ENCODE measurements at regions not wholly inside any gene's neighbourhood (a gene's known extent, or its start where the extent isn't known, plus 50 kb on each side); places are given as distances from the start of the nearest gene placed in this dataset.

DNA sequence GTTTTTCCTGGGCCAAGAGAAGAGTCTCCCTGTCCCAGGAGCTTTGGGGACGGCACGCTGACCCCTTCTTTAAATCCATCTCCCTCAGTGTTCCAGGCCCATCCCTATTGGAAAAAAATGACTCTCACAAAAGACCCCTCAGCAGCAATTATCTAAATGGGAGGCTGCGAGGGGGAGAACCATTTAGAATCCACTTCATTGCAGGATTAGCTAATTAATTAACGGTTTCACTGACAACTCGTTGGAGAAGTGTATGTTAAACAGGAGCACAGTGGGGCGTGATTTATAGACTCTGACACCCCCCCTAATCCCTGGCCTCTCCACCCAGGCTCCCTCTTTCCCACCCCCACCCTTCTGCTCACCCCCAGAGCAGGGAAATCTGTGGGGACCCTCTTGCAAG, 162.8 kb upstream of the LHX5 start:
- no peak for TF ChIP-seq POLR2A (IDR thresholded peaks at IDR 0.05; ENCODE audit: low read depth)
- no peak for TF ChIP-seq EP300 (IDR thresholded peaks at IDR 0.05)
- TF ChIP-seq, protein P1, sequence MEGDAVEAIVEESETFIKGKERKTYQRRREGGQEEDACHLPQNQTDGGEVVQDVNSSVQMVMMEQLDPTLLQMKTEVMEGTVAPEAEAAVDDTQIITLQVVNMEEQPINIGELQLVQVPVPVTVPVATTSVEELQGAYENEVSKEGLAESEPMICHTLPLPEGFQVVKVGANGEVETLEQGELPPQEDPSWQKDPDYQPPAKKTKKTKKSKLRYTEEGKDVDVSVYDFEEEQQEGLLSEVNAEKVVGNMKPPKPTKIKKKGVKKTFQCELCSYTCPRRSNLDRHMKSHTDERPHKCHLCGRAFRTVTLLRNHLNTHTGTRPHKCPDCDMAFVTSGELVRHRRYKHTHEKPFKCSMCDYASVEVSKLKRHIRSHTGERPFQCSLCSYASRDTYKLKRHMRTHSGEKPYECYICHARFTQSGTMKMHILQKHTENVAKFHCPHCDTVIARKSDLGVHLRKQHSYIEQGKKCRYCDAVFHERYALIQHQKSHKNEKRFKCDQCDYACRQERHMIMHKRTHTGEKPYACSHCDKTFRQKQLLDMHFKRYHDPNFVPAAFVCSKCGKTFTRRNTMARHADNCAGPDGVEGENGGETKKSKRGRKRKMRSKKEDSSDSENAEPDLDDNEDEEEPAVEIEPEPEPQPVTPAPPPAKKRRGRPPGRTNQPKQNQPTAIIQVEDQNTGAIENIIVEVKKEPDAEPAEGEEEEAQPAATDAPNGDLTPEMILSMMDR (IDR thresholded peaks at IDR 0.05): no peak
- no peak for TF ChIP-seq POLR2AphosphoS5 (IDR thresholded peaks at IDR 0.05)
- H3K27me3 ChIP-seq: peaks cover 0 to 52% (median 8%) of the 10 kb centered on the region in 4 donors
- H3K4me3 ChIP-seq: no peak overlapping the region
- H3K36me3 ChIP-seq: no peaks in the 10 kb centered on the region
- H3K9me3 ChIP-seq: peaks cover 0 to 27% (median 14%) of the 10 kb centered on the region in 4 donors
- 44% methylated on average over 6 of the region's 6 CpGs for WGBS
- intact Hi-C loops (cut with DNase I): no loop called here
- peaks cover 0 to 7% (median 2%) of the 10 kb centered on the region in 4 donors for H3K4me1 ChIP-seq
- no peak for DNase-seq (ENCODE audit: extremely low spot score)
- no peak overlapping the region for H3K27ac ChIP-seq (replicated peaks in 1 of 4)

DNA sequence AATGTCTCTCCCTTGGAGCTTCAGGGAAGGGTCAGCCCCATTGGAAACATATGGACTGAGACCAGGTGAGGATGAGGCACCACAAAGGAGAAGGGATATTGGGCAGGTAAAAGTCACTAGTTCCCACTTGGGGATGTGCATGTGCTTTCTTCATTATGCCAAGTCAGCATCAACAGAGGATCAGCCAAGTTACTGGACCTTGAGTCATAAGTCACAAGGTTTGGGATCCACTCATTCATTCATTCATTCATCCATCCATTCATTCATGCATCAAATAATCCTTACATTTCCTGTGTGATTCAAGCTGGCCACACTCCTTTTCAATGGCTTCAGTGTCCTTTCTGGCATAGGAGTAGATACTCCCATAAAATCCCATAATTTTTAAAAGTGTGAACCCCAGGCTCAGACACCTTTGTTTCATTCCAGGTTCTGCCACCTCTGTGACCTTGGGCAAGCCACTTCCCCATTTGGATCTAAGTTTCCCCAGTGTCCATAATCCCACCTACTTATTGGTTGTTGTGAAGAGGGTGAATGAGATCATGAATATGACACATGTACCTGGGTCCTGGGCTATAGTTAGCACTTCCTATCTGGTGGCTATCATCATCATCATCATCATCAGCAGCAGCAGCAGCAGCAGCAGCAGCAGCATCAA, 162.1 kb upstream of the LHX5 start:
- H3K9me3 ChIP-seq: peaks cover 0 to 34% (median 21%) of the 10 kb centered on the region in 4 donors
- H3K27me3 ChIP-seq: peaks cover 0 to 46% (median 8%) of the 10 kb centered on the region in 4 donors
- peaks cover 0 to 7% (median 2%) of the 10 kb centered on the region in 4 donors for H3K4me1 ChIP-seq
- H3K36me3 ChIP-seq: no peaks in the 10 kb centered on the region
- H3K4me3 ChIP-seq: no peak overlapping the region
- no peak overlapping the region for H3K27ac ChIP-seq (replicated peaks in 1 of 4)
- intact Hi-C loops (cut with DNase I): no loop called here
- no peak for DNase-seq (ENCODE audit: extremely low spot score)
- TF ChIP-seq POLR2A (IDR thresholded peaks at IDR 0.05; ENCODE audit: low read depth): no peak
- TF ChIP-seq POLR2AphosphoS5 (IDR thresholded peaks at IDR 0.05): no peak
- no peak for TF ChIP-seq EP300 (IDR thresholded peaks at IDR 0.05)
- TF ChIP-seq, protein P1 (IDR thresholded peaks at IDR 0.05): no peak

DNA sequence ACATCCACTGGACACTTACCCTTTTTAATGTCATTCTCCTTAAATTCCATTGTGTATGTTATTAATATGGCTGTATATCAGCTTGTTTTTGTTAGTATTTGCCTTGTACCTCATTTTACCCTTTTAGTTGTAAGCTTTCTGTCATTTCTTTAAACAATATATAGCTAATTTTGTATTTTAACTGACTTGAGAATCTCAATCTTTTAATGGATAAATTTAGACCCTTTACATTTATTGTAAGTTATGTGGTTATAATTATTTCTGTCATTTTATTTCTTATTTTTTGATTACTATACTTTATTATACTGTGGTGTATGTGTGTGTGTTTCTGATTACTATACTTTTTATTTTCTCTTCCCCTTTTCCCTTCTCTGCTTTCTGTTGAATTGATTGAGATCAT, 159.0 kb upstream of the LHX5 start:
- H3K27me3 ChIP-seq: peaks cover 0 to 20% (median 0%) of the 10 kb centered on the region in 4 donors
- intact Hi-C loops (cut with DNase I): no loop called here
- no peaks in the 10 kb centered on the region for H3K36me3 ChIP-seq
- peaks cover 0 to 54% (median 38%) of the 10 kb centered on the region in 4 donors for H3K9me3 ChIP-seq
- TF ChIP-seq, protein P1 (IDR thresholded peaks at IDR 0.05): no peak
- TF ChIP-seq POLR2A (IDR thresholded peaks at IDR 0.05; ENCODE audit: low read depth) (no peak), EP300 (IDR thresholded peaks at IDR 0.05) (no peak), POLR2AphosphoS5 (IDR thresholded peaks at IDR 0.05) (no peak)
- no peak overlapping the region for H3K27ac ChIP-seq (replicated peaks in 1 of 4)
- DNase-seq (ENCODE audit: extremely low spot score): no peak
- H3K4me3 ChIP-seq: no peak overlapping the region
- H3K4me1 ChIP-seq: no peaks in the 10 kb centered on the region

DNA sequence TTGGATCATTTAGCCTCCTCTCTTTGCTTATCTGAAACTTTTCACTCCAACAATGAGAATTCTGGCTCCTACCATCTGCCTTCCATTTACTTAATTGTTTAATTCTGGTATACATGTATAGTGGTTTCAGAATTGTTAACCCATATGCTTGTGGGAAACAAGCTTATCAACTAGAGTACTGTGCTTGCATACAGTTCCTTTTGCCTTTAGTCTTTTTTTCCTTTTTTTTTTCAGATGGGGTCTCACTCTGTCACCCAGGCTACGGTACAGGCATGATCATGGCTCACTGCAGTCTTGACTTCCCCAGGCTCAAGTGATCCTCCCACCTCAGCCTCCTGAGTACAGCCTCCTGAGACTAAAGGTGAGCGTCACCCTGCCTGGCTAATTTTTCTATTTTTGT, 153.8 kb upstream of the LHX5 start:
- 93% methylated on average over 2 of the region's 2 CpGs for WGBS
- TF ChIP-seq POLR2AphosphoS5 (IDR thresholded peaks at IDR 0.05): no peak
- TF ChIP-seq, protein P1 (IDR thresholded peaks at IDR 0.05): no peak
- TF ChIP-seq POLR2A (IDR thresholded peaks at IDR 0.05; ENCODE audit: low read depth): no peak
- no peak for TF ChIP-seq EP300 (IDR thresholded peaks at IDR 0.05)

DNA sequence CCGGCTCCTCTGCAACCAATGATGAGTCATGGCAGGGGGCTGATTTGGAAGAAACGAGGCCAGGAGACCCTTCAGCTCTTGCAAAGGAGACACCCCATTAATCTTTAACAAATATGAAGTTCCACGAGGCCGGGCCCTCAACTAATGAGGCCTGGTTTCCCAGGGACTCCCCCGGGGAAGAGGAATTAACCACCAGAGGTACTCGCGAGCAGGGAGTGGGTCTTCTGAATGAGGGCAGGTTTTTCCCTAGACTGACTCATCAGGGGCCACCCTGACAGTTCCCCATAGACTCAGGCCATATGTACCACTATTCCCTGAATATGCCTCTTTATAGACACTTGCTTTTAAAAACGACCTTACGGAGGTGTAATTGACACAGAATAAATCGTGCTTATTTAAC, 150.7 kb upstream of the LHX5 start:
- no peak overlapping the region for H3K27ac ChIP-seq (replicated peaks in 1 of 4)
- no peak for DNase-seq (ENCODE audit: extremely low spot score)
- H3K36me3 ChIP-seq: no peaks in the 10 kb centered on the region
- WGBS: 60% methylated on average over 10 of the region's 10 CpGs
- H3K4me3 ChIP-seq: no peak overlapping the region
- TF ChIP-seq, protein P1 (IDR thresholded peaks at IDR 0.05): no peak
- no peak for TF ChIP-seq EP300 (IDR thresholded peaks at IDR 0.05)
- no peak for TF ChIP-seq POLR2A (IDR thresholded peaks at IDR 0.05; ENCODE audit: low read depth)
- TF ChIP-seq POLR2AphosphoS5 (IDR thresholded peaks at IDR 0.05): no peak
- intact Hi-C loops (cut with DNase I): no loop called here
- H3K27me3 ChIP-seq: peaks cover 0 to 38% (median 0%) of the 10 kb centered on the region in 4 donors
- H3K4me1 ChIP-seq: no peaks in the 10 kb centered on the region
- H3K9me3 ChIP-seq: peaks cover 0 to 34% (median 29%) of the 10 kb centered on the region in 4 donors

More for the DNA sequence above, 153.8 kb upstream of the LHX5 start:
- H3K27me3 ChIP-seq: peaks cover 0 to 15% (median 0%) of the 10 kb centered on the region in 4 donors
- no peak overlapping the region for H3K4me3 ChIP-seq
- no peaks in the 10 kb centered on the region for H3K4me1 ChIP-seq
- no peak overlapping the region for H3K27ac ChIP-seq (replicated peaks in 1 of 4)
- peaks cover 0 to 56% (median 46%) of the 10 kb centered on the region in 4 donors for H3K9me3 ChIP-seq
- DNase-seq (ENCODE audit: extremely low spot score): no peak
- H3K36me3 ChIP-seq: no peaks in the 10 kb centered on the region
- intact Hi-C loops (cut with DNase I): no loop called here

All from esophagus muscularis mucosa (tissue), 4 donors.